ENCODE measurements at regions not wholly inside any gene's neighbourhood (a gene's known extent, or its start where the extent isn't known, plus 50 kb on each side); places are given as distances from the start of the nearest gene placed in this dataset.

GRCh38 chr2:207387001-207387571, 142.7 kb upstream of the CREB1 start:
- H3K4me3 ChIP-seq (replicated peaks; ENCODE audit: low read depth, low read length) = no peak overlapping the region
- no peak for DNase-seq (ENCODE audit: extremely low read depth, insufficient read length)
- H3K36me3 ChIP-seq (ENCODE audit: control insufficient read depth, insufficient read depth, low read length) = no peaks in the 10 kb centered on the region
- H3K27me3 ChIP-seq (replicated peaks; ENCODE audit: control insufficient read depth, insufficient read depth, low read length) = no peaks in the 10 kb centered on the region
- TF ChIP-seq CTCF (IDR thresholded peaks at IDR 0.05; ENCODE audit: insufficient read depth, low read length, poor library complexity, severe bottlenecking) = no peak

DNA sequence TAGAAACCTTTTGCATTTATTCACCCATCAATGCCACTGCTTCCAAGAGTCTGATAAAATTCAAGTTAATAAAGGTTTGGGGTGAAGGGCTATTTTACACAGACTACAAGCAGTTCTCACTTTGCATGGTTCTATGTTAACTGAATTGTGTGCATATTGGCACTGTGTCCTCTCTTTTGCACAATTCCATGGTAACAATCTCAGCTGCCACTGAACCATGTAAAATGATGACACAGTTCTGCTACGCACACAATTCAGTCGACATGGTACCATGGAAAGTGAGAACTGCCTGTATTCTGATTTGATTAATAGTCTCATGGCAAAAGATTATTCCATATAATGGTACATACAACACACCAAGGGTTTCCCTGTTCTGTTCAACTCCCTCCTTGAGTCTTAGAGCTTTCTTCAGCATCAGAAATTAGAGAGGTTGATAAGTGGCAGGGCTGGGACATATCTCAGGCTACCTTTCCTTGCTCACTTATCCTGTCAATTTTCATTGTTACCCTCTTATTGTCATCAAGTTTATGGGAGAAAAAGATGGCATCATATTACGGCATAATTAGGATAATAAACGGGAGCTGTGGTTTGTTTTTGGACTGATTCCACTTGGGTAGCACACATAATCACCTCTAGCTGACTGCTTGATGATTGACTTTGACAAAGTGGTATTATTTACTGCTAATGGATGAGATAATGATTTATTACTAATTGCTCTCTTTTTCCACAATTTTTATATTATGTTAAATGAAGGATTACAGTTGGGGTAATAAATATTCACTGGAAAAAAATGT, 139.3 kb upstream of the CREB1 start:
- DNase-seq (ENCODE audit: extremely low read depth, insufficient read length) = no peak
- TF ChIP-seq CTCF (IDR thresholded peaks at IDR 0.05; ENCODE audit: insufficient read depth, low read length, poor library complexity, severe bottlenecking) = no peak
- no peak overlapping the region for H3K4me3 ChIP-seq (replicated peaks; ENCODE audit: low read depth, low read length)
- H3K27me3 ChIP-seq (replicated peaks; ENCODE audit: control insufficient read depth, insufficient read depth, low read length) = no peaks in the 10 kb centered on the region
- H3K36me3 ChIP-seq (ENCODE audit: control insufficient read depth, insufficient read depth, low read length) = no peaks in the 10 kb centered on the region

GRCh38 chr2:207394203-207394781, 135.5 kb upstream of the CREB1 start:
- no peak for TF ChIP-seq CTCF (IDR thresholded peaks at IDR 0.05; ENCODE audit: insufficient read depth, low read length, poor library complexity, severe bottlenecking)
- no peak for DNase-seq (ENCODE audit: extremely low read depth, insufficient read length)
- Histone ChIP-seq H3K36me3 (ENCODE audit: control insufficient read depth, insufficient read depth, low read length) (no peaks in the 10 kb centered on the region), H3K4me3 (replicated peaks; ENCODE audit: low read depth, low read length) (no peak overlapping the region), H3K27me3 (replicated peaks; ENCODE audit: control insufficient read depth, insufficient read depth, low read length) (no peaks in the 10 kb centered on the region)

GRCh38 chr2:207394812-207395534, 134.8 kb upstream of the CREB1 start:
- TF ChIP-seq CTCF (IDR thresholded peaks at IDR 0.05; ENCODE audit: insufficient read depth, low read length, poor library complexity, severe bottlenecking) = no peak
- Histone ChIP-seq H3K27me3 (replicated peaks; ENCODE audit: control insufficient read depth, insufficient read depth, low read length) (no peaks in the 10 kb centered on the region), H3K4me3 (replicated peaks; ENCODE audit: low read depth, low read length) (no peak overlapping the region), H3K36me3 (ENCODE audit: control insufficient read depth, insufficient read depth, low read length) (no peaks in the 10 kb centered on the region)
- DNase-seq (ENCODE audit: extremely low read depth, insufficient read length) = no peak

- no peaks in the 10 kb centered on the region for H3K36me3 ChIP-seq (ENCODE audit: control insufficient read depth, insufficient read depth, low read length)
- H3K4me3 ChIP-seq (replicated peaks; ENCODE audit: low read depth, low read length) = no peak overlapping the region
- TF ChIP-seq CTCF (IDR thresholded peaks at IDR 0.05; ENCODE audit: insufficient read depth, low read length, poor library complexity, severe bottlenecking) = no peak
- DNase-seq (ENCODE audit: extremely low read depth, insufficient read length) = no peak
- H3K27me3 ChIP-seq (replicated peaks; ENCODE audit: control insufficient read depth, insufficient read depth, low read length) = no peaks in the 10 kb centered on the region
Measured at GRCh38 chr2:207395535-207396251, 134.1 kb upstream of the CREB1 start.
